Body of pancreas (tissue), 4 donors: ENCODE measurements at regions not wholly inside any gene's neighbourhood (a gene's known extent, or its start where the extent isn't known, plus 50 kb on each side); places are given as distances from the start of the nearest gene placed in this dataset.

ENCODE experiments used
- ATAC-seq: fragments of 150-250 bp; one replicate; pipeline ENCODE4 v1.9.1; 2016
- DNase-seq, 4 donors: peaks; one replicate each; pipeline ENCODE4 v3.0.0-alpha.2; 2019
- H3K27ac ChIP-seq, 4 donors: fragments of 200-600 bp; sonication (generic); 1 replicate in 3 of 4; 2 replicates in 1 of 4; pipeline versions ENCODE4 v1.5.1 to v1.6.1; 2016 to 2019; ENCODE audit warnings: mild to moderate bottlenecking in 1 of 4, mixed read lengths in 1 of 4, moderate library complexity in 1 of 4
- H3K27me3 ChIP-seq, 2 donors: fragments of 200-600 bp; sonication (generic); one replicate each; pipeline ENCODE4 v1.6.0; 2016; ENCODE audit warnings: mild to moderate bottlenecking in 1 of 2
- H3K36me3 ChIP-seq, 2 donors: fragments of 200-600 bp; sonication (generic); replicated peaks in 1 of 2; 2 replicates each; pipeline ENCODE4 v1.5.1; 2016; ENCODE audit warnings: low read depth in 2 of 2; ENCODE audit not compliant: insufficient read depth in 1 of 2
- H3K4me1 ChIP-seq: fragments of 200-600 bp; sonication (generic); one replicate; pipeline ENCODE4 v1.6.0; 2016
- H3K4me3 ChIP-seq, 2 donors: fragments of 200-600 bp; sonication (generic); 1 replicate in 1 of 2; 2 replicates in 1 of 2; pipeline ENCODE4 v1.5.1; 2016 to 2019
- H3K9me3 ChIP-seq, 3 donors: fragments of 200-600 bp; sonication (generic); 1 replicate in 2 of 3; 2 replicates in 1 of 3; pipeline ENCODE4 v1.5.1; 2016
- CTCF ChIP-seq, 7 experiments: fragments of 450-650 bp in 4 of 7; fragments of 200-600 bp in 3 of 7; sonication (generic) in 3 of 7; IDR thresholded peaks; one replicate each; pipeline ENCODE4 v1.5.1; 2016 to 2019; ENCODE audit warnings: antibody characterized with exemption in 7 of 7
- POLR2A ChIP-seq, 3 donors: fragments of 450-650 bp; IDR thresholded peaks; one replicate each; pipeline ENCODE4 v1.6.1; 2016; ENCODE audit warnings: antibody characterized with exemption in 3 of 3, mild to moderate bottlenecking in 2 of 3
- WGBS, 2 donors: methylation state at CpG; one replicate each; pipeline ENCODE4 v1.1.5; 2017; 5-methylcytosine and 5-hydroxymethylcytosine counted together
- intact Hi-C: fragments of 100-400 bp; cut with DNase I; formaldehyde crosslinking; loops from one replicate; pipeline ENCODE4 v1.15.1; 2023

GRCh38 chr1:208934933-208935332 lies 648.6 kb upstream of the CAMK1G start:
- H3K27me3 ChIP-seq: no peaks in the 10 kb centered on the region
- no peak overlapping the region for H3K27ac ChIP-seq
- no peak for TF ChIP-seq CTCF (IDR thresholded peaks at IDR 0.05)
- no peak for TF ChIP-seq POLR2A (IDR thresholded peaks at IDR 0.05)
- ATAC-seq (no peak), DNase-seq (no peak)
- H3K9me3 ChIP-seq: no peaks in the 10 kb centered on the region
- H3K4me3 ChIP-seq: no peak overlapping the region
- intact Hi-C loops: no loop called here
- H3K36me3 ChIP-seq: no peaks in the 10 kb centered on the region
- WGBS, 2 donors: 78 to 87% methylated on average over 6 of the region's 6 CpGs
- no peaks in the 10 kb centered on the region for H3K4me1 ChIP-seq

- no peak overlapping the region for H3K27ac ChIP-seq
- no peak for TF ChIP-seq CTCF (IDR thresholded peaks at IDR 0.05)
- no peak for TF ChIP-seq POLR2A (IDR thresholded peaks at IDR 0.05)
- intact Hi-C loops: no loop called here
- ATAC-seq (no peak), DNase-seq (no peak)
- WGBS, 2 donors: 44 to 58% methylated on average over 3 of the region's 3 CpGs
- no peaks in the 10 kb centered on the region for H3K4me1 ChIP-seq
- H3K9me3 ChIP-seq: no peaks in the 10 kb centered on the region
- no peaks in the 10 kb centered on the region for H3K36me3 ChIP-seq
- no peaks in the 10 kb centered on the region for H3K27me3 ChIP-seq
- H3K4me3 ChIP-seq: no peak overlapping the region
Measured at GRCh38 chr1:208935517-208936187, 647.9 kb upstream of the CAMK1G start.

GRCh38 chr1:208939537-208940085 lies 643.9 kb upstream of the CAMK1G start:
- Histone ChIP-seq H3K27ac (no peak overlapping the region), H3K4me1 (no peaks in the 10 kb centered on the region), H3K4me3 (no peak overlapping the region), H3K9me3 (no peaks in the 10 kb centered on the region), H3K27me3 (no peaks in the 10 kb centered on the region), H3K36me3 (no peaks in the 10 kb centered on the region)
- WGBS, 2 donors: 38 to 56% methylated on average over 1 of the region's 1 CpG
- no peak for DNase-seq
- TF ChIP-seq POLR2A (IDR thresholded peaks at IDR 0.05): no peak
- TF ChIP-seq CTCF (IDR thresholded peaks at IDR 0.05): no peak
- intact Hi-C loops: no loop called here
- ATAC-seq: no peak

GRCh38 chr1:208942394-208943130 lies 641.0 kb upstream of the CAMK1G start:
- no peak overlapping the region for H3K4me3 ChIP-seq
- TF ChIP-seq CTCF (IDR thresholded peaks at IDR 0.05) (no peak), POLR2A (IDR thresholded peaks at IDR 0.05) (no peak)
- no peaks in the 10 kb centered on the region for H3K4me1 ChIP-seq
- 86 to 100% methylated on average over 1 of the region's 1 CpG for WGBS, 2 donors
- H3K36me3 ChIP-seq: no peaks in the 10 kb centered on the region
- no peaks in the 10 kb centered on the region for H3K27me3 ChIP-seq
- ATAC-seq (no peak), DNase-seq (no peak)
- intact Hi-C loops: no loop called here
- H3K9me3 ChIP-seq: no peaks in the 10 kb centered on the region
- H3K27ac ChIP-seq: no peak overlapping the region
